AG09319 (cell line): ENCODE measurements at regions not wholly inside any gene's neighbourhood (a gene's known extent, or its start where the extent isn't known, plus 50 kb on each side); places are given as distances from the start of the nearest gene placed in this dataset.

Source experiments
- DNase-seq: peaks from one replicate; pipeline ENCODE4 v3.0.0-alpha.2; 2010; ENCODE audit warnings: low read depth; ENCODE audit errors: extremely low read depth
- TF ChIP-seq, protein P1 (sequence below): IDR thresholded peaks from 2 replicates; pipeline ENCODE4 v1.5.1; 2011; ENCODE audit warnings: low read depth, mild to moderate bottlenecking, inconsistent platforms, low read length, moderate library complexity

GRCh38 chr12:24177889-24178288, 228.4 kb upstream of the SOX5 start:
- TF ChIP-seq, protein P1, sequence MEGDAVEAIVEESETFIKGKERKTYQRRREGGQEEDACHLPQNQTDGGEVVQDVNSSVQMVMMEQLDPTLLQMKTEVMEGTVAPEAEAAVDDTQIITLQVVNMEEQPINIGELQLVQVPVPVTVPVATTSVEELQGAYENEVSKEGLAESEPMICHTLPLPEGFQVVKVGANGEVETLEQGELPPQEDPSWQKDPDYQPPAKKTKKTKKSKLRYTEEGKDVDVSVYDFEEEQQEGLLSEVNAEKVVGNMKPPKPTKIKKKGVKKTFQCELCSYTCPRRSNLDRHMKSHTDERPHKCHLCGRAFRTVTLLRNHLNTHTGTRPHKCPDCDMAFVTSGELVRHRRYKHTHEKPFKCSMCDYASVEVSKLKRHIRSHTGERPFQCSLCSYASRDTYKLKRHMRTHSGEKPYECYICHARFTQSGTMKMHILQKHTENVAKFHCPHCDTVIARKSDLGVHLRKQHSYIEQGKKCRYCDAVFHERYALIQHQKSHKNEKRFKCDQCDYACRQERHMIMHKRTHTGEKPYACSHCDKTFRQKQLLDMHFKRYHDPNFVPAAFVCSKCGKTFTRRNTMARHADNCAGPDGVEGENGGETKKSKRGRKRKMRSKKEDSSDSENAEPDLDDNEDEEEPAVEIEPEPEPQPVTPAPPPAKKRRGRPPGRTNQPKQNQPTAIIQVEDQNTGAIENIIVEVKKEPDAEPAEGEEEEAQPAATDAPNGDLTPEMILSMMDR, result no peak
- DNase-seq, result no peak

DNA sequence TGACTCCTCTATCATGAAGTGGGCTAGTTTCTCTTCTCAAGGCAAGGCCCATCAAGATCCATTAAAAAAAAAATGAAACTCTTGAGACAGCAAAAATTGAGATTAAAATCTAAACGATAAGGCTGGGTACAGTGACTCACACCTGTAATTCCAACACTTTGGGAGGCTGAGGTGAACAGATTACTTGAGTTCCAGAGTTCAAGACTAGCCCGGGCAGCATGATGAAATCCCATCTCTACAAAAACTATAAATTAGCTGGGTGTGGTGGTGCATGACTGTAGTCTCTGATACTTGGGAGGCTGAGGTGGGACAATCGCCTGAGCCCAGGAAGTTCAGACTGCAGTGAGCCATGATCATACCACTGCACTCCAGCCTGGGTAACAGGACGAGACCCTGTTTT, 226.5 kb upstream of the SOX5 start:
- TF ChIP-seq, protein P1, result no peak
- DNase-seq, result no peak

- no peak for DNase-seq
- TF ChIP-seq, protein P1, result no peak
These were observed 225.8 kb upstream of the SOX5 start for GRCh38 chr12:24175284-24175683.

DNA sequence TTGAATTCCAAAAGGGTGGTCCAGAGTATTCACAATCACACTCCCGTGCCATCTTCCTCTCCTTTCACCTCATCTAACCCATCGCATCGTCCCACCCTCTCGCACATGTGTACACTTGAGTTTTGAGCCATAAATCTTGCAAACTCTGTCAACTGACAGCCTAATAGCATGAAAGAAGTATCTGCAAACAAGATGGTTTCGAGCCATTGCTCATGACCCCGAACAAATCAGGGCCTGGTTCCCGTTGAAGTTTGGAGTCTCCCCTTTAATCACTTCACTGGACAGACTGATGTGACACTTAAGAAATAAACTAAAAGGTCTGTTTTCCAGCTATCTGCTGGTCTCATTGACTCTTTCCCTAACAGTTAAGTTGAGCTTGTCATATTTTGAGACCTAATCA, 223.6 kb upstream of the SOX5 start:
- no peak for DNase-seq
- TF ChIP-seq, protein P1, result no peak

DNA sequence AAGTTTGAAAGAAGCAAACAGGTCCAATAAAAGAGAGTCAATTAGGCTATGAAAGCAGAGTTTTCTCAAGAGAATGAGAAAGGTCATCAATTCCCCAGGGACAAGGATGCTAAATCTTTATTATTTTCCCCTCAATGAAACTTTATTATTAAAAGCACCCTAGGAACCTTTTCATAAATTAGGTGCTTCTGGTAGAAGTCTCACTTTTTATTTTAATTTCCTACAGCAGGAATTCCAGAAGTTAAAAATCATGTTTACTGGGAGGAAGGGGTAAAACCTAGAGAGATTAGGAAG, 223.2 kb upstream of the SOX5 start:
- TF ChIP-seq, protein P1, result no peak
- no peak for DNase-seq

DNA sequence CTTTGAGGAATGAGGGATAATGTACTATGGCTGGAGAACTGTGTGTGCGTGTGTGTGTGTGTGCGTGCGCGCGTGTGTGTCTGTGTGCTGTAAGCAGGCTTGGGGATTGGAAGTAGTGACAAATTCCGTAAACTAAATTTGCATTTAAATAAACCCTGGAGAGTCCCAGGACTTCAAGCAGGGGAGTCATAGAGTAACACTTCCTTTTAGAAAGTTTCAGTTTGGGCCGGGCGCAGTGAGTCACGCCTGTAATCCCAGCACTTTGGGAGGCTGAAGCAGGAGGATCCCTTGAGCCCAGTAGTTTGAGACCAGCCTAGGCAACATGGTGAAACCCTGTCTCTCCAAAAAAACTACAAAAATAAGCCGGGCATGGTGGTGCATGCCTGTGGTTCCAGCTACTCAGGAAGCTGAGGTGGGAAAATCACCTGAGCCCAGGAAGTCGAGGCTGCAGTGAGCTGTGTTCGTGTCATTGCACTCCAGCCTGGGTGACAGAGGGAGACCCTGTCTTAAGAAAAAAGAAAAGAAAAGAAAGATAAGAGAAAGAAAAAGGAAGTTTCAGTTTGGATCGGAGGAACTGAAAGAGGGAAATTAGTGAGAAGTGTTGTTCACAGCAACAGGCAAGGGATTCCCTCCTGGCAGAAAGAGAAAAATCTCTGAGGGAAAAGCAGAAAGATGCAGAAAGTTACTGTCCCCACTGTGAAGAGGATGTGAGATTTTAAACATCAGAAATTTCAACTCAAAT, 222.7 kb upstream of the SOX5 start:
- no peak for DNase-seq

DNA sequence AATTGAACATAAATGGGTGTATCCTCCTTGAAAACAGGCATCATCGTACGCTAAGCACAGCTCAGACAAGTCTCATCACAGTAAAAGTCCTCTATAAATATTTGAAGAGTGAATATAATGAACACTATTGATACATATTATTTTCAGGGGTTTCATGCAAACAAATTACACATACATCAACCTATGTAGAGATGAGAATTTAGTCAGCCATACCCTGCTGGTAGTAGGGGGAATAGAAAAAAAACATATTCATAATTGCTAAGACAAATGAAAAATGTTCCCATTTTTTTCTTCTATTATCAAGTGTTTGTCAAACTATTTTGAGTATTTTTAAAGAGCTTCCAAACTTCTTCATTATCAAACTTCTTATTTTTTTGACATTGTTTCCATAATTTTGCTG, 205.6 kb upstream of the SOX5 start:
- TF ChIP-seq, protein P1, result no peak
- DNase-seq, result no peak

More for the DNA sequence above, 222.7 kb upstream of the SOX5 start:
- TF ChIP-seq, protein P1, result no peak
